K562 (cell line): ENCODE measurements at regions not wholly inside any gene's neighbourhood (a gene's known extent, or its start where the extent isn't known, plus 50 kb on each side); places are given as distances from the start of the nearest gene placed in this dataset.

ENCODE experiments used
- MXI1 ChIP-seq: IDR thresholded peaks from 2 replicates; pipeline ENCODE4 v1.6.1; 2011; ENCODE audit warnings: low read depth, mild to moderate bottlenecking, improper control_type of control experiment, low read length
- PHF21A ChIP-seq: fragments of 450-650 bp; IDR thresholded peaks from 2 replicates; pipeline ENCODE4 v1.6.1; 2017; ENCODE audit warnings: low read depth, borderline replicate concordance
- POLR2AphosphoS5 ChIP-seq: IDR thresholded peaks from 2 replicates; pipeline ENCODE4 v1.6.1; 2011; ENCODE audit warnings: mild to moderate bottlenecking, low read depth, low read length, moderate library complexity; ENCODE audit not compliant: control insufficient read depth, insufficient read depth
- SLC30A9 ChIP-seq: fragments of 250-450 bp; sonication (Bioruptor Pico); IDR thresholded peaks from 2 replicates; pipeline ENCODE4 v1.8.0; 2022; ENCODE audit warnings: mild to moderate bottlenecking, moderate library complexity
- TAF1 ChIP-seq: IDR thresholded peaks from 2 replicates; pipeline ENCODE4 v1.6.1; 2011; ENCODE audit warnings: mild to moderate bottlenecking, low read length, moderate library complexity; ENCODE audit not compliant: insufficient read depth, control insufficient read depth, severe bottlenecking; ENCODE audit errors: extremely low read depth
- ZZZ3 ChIP-seq: fragments of 450-650 bp; IDR thresholded peaks from 2 replicates; pipeline ENCODE4 v1.6.1; 2016; ENCODE audit warnings: antibody characterized with exemption, mild to moderate bottlenecking, moderate library complexity
- TF ChIP-seq, protein P1 (sequence below): fragments of 150-350 bp; IDR thresholded peaks from 2 replicates; pipeline ENCODE4 v1.6.1; 2014; ENCODE audit warnings: low read depth, mild to moderate bottlenecking, low read length, borderline replicate concordance
- TF ChIP-seq, protein P2 (sequence below), 3 experiments: IDR thresholded peaks in 2 of 3; conservative IDR thresholded peaks in 1 of 3; 2 replicates each; pipeline ENCODE4 v1.5.1; 2011 to 2012; ENCODE audit warnings: low read length in 3 of 3, mild to moderate bottlenecking in 3 of 3, control low read depth in 2 of 3, improper control_type of control experiment in 1 of 3, inconsistent platforms in 1 of 3, low read depth in 1 of 3, mixed read lengths in 1 of 3, moderate library complexity in 1 of 3; ENCODE audit not compliant: insufficient read depth in 2 of 3

DNA sequence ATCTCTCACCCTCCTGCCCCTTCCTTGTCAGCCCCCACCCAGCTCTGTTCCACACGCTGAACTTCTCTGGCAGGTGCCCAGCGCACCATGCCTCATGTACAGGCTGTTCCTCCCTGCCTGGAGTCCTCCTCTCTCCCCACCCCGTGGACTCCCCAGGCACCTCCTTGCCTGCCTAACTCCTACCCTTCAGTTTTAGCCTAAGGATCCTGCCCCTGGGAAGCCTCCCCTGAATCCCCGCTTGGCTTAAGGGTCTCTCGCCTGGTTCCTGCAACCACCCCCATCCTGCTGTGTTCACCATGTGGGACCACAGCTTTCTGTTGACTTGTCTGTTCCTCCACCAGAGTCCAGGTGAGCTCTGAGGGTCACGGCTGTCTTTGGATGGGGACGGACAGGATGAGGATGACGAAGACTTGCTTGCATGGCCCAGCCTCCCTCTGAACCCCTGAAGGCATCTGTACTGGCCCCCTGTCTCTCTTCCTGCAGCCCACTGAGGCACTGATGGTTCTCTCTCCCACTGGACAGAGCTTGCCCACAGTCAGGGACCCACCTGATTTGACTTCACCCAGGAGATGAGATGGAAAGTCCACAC, 153.2 kb upstream of the C1orf174 start:
- TF ChIP-seq, protein P1, sequence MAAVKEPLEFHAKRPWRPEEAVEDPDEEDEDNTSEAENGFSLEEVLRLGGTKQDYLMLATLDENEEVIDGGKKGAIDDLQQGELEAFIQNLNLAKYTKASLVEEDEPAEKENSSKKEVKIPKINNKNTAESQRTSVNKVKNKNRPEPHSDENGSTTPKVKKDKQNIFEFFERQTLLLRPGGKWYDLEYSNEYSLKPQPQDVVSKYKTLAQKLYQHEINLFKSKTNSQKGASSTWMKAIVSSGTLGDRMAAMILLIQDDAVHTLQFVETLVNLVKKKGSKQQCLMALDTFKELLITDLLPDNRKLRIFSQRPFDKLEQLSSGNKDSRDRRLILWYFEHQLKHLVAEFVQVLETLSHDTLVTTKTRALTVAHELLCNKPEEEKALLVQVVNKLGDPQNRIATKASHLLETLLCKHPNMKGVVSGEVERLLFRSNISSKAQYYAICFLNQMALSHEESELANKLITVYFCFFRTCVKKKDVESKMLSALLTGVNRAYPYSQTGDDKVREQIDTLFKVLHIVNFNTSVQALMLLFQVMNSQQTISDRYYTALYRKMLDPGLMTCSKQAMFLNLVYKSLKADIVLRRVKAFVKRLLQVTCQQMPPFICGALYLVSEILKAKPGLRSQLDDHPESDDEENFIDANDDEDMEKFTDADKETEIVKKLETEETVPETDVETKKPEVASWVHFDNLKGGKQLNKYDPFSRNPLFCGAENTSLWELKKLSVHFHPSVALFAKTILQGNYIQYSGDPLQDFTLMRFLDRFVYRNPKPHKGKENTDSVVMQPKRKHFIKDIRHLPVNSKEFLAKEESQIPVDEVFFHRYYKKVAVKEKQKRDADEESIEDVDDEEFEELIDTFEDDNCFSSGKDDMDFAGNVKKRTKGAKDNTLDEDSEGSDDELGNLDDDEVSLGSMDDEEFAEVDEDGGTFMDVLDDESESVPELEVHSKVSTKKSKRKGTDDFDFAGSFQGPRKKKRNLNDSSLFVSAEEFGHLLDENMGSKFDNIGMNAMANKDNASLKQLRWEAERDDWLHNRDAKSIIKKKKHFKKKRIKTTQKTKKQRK: no peak
- TF ChIP-seq PHF21A (no peak), POLR2AphosphoS5 (no peak), MXI1 (no peak), ZZZ3 (no peak), TAF1 (no peak), SLC30A9 (no peak)
- TF ChIP-seq, protein P2, sequence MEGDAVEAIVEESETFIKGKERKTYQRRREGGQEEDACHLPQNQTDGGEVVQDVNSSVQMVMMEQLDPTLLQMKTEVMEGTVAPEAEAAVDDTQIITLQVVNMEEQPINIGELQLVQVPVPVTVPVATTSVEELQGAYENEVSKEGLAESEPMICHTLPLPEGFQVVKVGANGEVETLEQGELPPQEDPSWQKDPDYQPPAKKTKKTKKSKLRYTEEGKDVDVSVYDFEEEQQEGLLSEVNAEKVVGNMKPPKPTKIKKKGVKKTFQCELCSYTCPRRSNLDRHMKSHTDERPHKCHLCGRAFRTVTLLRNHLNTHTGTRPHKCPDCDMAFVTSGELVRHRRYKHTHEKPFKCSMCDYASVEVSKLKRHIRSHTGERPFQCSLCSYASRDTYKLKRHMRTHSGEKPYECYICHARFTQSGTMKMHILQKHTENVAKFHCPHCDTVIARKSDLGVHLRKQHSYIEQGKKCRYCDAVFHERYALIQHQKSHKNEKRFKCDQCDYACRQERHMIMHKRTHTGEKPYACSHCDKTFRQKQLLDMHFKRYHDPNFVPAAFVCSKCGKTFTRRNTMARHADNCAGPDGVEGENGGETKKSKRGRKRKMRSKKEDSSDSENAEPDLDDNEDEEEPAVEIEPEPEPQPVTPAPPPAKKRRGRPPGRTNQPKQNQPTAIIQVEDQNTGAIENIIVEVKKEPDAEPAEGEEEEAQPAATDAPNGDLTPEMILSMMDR (IDR thresholded peaks at IDR 0.05 in 2 of 3, conservative IDR thresholded peaks at IDR 0.05 in 1 of 3; ENCODE audit: insufficient read depth in 2 of 3, low read depth in 1 of 3, low read length in 3 of 3): no peak
